Hepatocyte (in vitro differentiated cells): ENCODE measurements at regions not wholly inside any gene's neighbourhood (a gene's known extent, or its start where the extent isn't known, plus 50 kb on each side); places are given as distances from the start of the nearest gene placed in this dataset.

Experiments used
- CTCF ChIP-seq: fragments of 200-600 bp; sonication (generic); IDR thresholded peaks from 2 replicates; pipeline ENCODE4 v1.5.1; 2016; ENCODE audit warnings: antibody characterized with exemption, mild to moderate bottlenecking; ENCODE audit not compliant: poor library complexity
- EZH2 ChIP-seq: fragments of 200-600 bp; sonication (generic); IDR thresholded peaks from 2 replicates; pipeline ENCODE4 v1.6.1; 2016; ENCODE audit warnings: antibody characterized with exemption, mild to moderate bottlenecking, borderline replicate concordance
- EZH2phosphoT487 ChIP-seq: fragments of 200-600 bp; sonication (generic); IDR thresholded peaks from one replicate; pipeline ENCODE4 v1.6.1; 2018; ENCODE audit warnings: antibody characterized with exemption, mild to moderate bottlenecking, low read depth, moderate library complexity; ENCODE audit not compliant: unreplicated experiment, severe bottlenecking

- no peak for TF ChIP-seq CTCF
- TF ChIP-seq EZH2: no peak
- TF ChIP-seq EZH2phosphoT487: no peak
Measured at GRCh38 chr2:200033929-200034328, 78.5 kb downstream of the MAIP1 start.
